AG09319 (cell line): ENCODE measurements at regions not wholly inside any gene's neighbourhood (a gene's known extent, or its start where the extent isn't known, plus 50 kb on each side); places are given as distances from the start of the nearest gene placed in this dataset.

Experiments used
- DNase-seq: peaks from one replicate; pipeline ENCODE4 v3.0.0-alpha.2; 2010; ENCODE audit warnings: low read depth; ENCODE audit errors: extremely low read depth
- TF ChIP-seq, protein P1 (sequence below): IDR thresholded peaks from 2 replicates; pipeline ENCODE4 v1.5.1; 2011; ENCODE audit warnings: low read depth, mild to moderate bottlenecking, inconsistent platforms, low read length, moderate library complexity

DNA sequence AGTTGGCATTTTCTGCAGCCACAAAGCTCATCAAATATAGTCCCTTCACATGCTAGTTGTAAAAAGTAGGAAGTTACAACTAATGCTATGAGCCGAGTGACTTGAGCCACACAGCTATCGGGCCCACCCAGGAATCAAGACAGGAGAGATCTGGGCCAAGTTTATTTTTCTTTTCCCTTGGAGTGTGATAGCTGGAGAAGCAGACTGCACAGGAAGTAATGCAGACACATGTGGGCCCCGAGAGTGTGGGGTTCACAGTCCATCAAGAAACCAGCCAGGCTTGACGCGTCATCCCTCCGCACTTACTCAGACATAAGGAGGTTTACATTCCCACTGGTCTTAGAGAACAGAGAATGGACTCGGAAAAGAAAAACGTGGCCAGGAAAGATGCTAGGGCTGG, 403.1 kb upstream of the CDH11 start:
- DNase-seq = no peak
- TF ChIP-seq, protein P1, sequence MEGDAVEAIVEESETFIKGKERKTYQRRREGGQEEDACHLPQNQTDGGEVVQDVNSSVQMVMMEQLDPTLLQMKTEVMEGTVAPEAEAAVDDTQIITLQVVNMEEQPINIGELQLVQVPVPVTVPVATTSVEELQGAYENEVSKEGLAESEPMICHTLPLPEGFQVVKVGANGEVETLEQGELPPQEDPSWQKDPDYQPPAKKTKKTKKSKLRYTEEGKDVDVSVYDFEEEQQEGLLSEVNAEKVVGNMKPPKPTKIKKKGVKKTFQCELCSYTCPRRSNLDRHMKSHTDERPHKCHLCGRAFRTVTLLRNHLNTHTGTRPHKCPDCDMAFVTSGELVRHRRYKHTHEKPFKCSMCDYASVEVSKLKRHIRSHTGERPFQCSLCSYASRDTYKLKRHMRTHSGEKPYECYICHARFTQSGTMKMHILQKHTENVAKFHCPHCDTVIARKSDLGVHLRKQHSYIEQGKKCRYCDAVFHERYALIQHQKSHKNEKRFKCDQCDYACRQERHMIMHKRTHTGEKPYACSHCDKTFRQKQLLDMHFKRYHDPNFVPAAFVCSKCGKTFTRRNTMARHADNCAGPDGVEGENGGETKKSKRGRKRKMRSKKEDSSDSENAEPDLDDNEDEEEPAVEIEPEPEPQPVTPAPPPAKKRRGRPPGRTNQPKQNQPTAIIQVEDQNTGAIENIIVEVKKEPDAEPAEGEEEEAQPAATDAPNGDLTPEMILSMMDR = no peak

GRCh38 chr16:65524231-65524630, 402.4 kb upstream of the CDH11 start:
- DNase-seq = no peak
- TF ChIP-seq, protein P1 = no peak

- TF ChIP-seq, protein P1 = no peak
- DNase-seq = no peak
These were observed 401.6 kb upstream of the CDH11 start for GRCh38 chr16:65523283-65523944.

- TF ChIP-seq, protein P1 = no peak
- no peak for DNase-seq
These were observed 400.5 kb upstream of the CDH11 start for GRCh38 chr16:65522412-65522811.

GRCh38 chr16:65521633-65522328, 399.9 kb upstream of the CDH11 start:
- TF ChIP-seq, protein P1 = no peak

DNA sequence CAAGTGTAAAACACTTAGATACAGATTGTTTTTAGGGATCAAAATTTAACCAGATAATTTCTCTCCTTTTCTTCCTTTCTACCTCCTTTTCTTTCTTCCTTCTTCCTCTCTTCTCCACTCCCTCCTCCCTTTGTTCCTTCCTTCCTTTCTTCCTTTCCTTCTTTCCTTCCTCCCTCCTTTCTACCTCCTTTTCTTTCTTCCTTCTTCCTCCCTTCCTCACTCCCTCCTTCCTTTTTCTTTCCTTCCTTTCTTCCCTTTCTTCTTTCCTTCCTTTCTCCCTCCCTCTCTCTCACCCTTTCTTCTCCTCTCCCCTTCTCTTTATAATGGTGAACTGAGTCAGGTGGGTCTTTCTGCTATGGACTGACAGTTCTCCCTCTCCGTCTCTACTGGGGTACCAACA, 397.5 kb upstream of the CDH11 start:
- DNase-seq = no peak
- TF ChIP-seq, protein P1 = no peak

More at GRCh38 chr16:65521633-65522328, 399.9 kb upstream of the CDH11 start:
- no peak for DNase-seq

DNA sequence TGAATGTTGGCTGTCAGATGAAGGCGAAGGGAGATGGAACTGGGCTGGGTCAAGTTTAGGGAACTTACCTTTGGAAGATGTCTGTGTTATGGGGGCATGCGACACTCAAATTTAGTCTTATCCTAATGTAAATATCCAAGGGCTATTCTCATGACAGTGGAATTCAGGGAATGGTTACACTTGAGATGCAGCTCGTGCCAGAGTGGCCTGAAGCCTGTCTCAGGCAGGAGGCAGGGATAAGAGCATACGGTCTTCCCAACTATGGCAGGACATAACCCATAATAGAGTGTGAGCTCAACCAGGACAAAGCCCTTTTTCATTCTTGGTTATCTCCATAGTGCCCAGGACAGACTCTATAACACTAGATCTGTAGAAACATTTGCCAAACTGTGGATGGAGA, 393.3 kb upstream of the CDH11 start:
- DNase-seq = no peak
- TF ChIP-seq, protein P1 = no peak
